Liver (tissue), 8 donors: ENCODE measurements at regions not wholly inside any gene's neighbourhood (a gene's known extent, or its start where the extent isn't known, plus 50 kb on each side); places are given as distances from the start of the nearest gene placed in this dataset.

Experiments
- DNase-seq: peaks from one replicate; pipeline ENCODE4 v3.0.0-alpha.2; 2017; ENCODE audit warnings: low spot score
- H3K27ac ChIP-seq, 2 donors: one replicate each; pipeline ENCODE4 v1.7.0; 2013; ENCODE audit warnings: inconsistent platforms in 2 of 2, low read length in 2 of 2, control low read depth in 1 of 2, low read depth in 1 of 2, mild to moderate bottlenecking in 1 of 2
- H3K27me3 ChIP-seq, 4 donors: one replicate each; pipeline versions ENCODE4 v1.6.1 to v1.7.0; 2013; ENCODE audit warnings: low read length in 3 of 4, inconsistent platforms in 1 of 4, mild to moderate bottlenecking in 1 of 4, moderate library complexity in 1 of 4; ENCODE audit not compliant: control insufficient read depth in 4 of 4, insufficient read depth in 4 of 4
- H3K36me3 ChIP-seq, 4 donors: one replicate each; pipeline versions ENCODE4 v1.6.1 to v1.7.0; 2013; ENCODE audit warnings: low read length in 3 of 4, mild to moderate bottlenecking in 3 of 4, low read depth in 1 of 4, moderate library complexity in 1 of 4; ENCODE audit not compliant: control insufficient read depth in 4 of 4, insufficient read depth in 3 of 4
- H3K4me1 ChIP-seq, 4 donors: one replicate each; pipeline versions ENCODE4 v1.6.1 to v1.7.0; 2013; ENCODE audit warnings: low read length in 3 of 4, mild to moderate bottlenecking in 3 of 4, moderate library complexity in 1 of 4; ENCODE audit not compliant: control insufficient read depth in 4 of 4, insufficient read depth in 4 of 4
- H3K4me3 ChIP-seq, 3 donors: one replicate each; pipeline versions ENCODE4 v1.6.1 to v1.7.0; 2013; ENCODE audit warnings: low read length in 3 of 3, control low read depth in 1 of 3, low read depth in 1 of 3, mild to moderate bottlenecking in 1 of 3
- H3K9ac ChIP-seq, 2 donors: one replicate each; pipeline ENCODE4 v1.7.0; 2013; ENCODE audit warnings: low read length in 2 of 2, mild to moderate bottlenecking in 2 of 2, moderate library complexity in 2 of 2, control low read depth in 1 of 2, low read depth in 1 of 2
- H3K9me3 ChIP-seq, 4 donors: one replicate each; pipeline versions ENCODE4 v1.6.1 to v1.7.0; 2013; ENCODE audit warnings: low read length in 3 of 4; ENCODE audit not compliant: control insufficient read depth in 4 of 4
- FOXA1 ChIP-seq: IDR thresholded peaks from 2 replicates; pipeline ENCODE4 v1.6.1; 2016; ENCODE audit warnings: antibody characterized with exemption
- FOXA2 ChIP-seq: IDR thresholded peaks from 2 replicates; pipeline ENCODE4 v1.6.1; 2016; ENCODE audit warnings: antibody characterized with exemption
- GABPA ChIP-seq, 2 donors: IDR thresholded peaks in 1 of 2; conservative IDR thresholded peaks in 1 of 2; 2 replicates each; pipeline ENCODE4 v1.6.1; 2016; ENCODE audit warnings: antibody characterized with exemption in 2 of 2, mild to moderate bottlenecking in 1 of 2, moderate library complexity in 1 of 2
- JUND ChIP-seq, 2 donors: IDR thresholded peaks; 2 replicates each; pipeline ENCODE4 v1.6.1; 2016; ENCODE audit warnings: antibody characterized with exemption in 2 of 2
- NR2F2 ChIP-seq: IDR thresholded peaks from 2 replicates; pipeline ENCODE4 v1.6.1; 2016; ENCODE audit warnings: antibody characterized with exemption
- RAD21 ChIP-seq, 2 donors: IDR thresholded peaks; 2 replicates each; pipeline ENCODE4 v1.6.1; 2016; ENCODE audit warnings: antibody characterized with exemption in 2 of 2, mild to moderate bottlenecking in 2 of 2
- SP1 ChIP-seq: IDR thresholded peaks from 2 replicates; pipeline ENCODE4 v1.6.1; 2018; ENCODE audit warnings: antibody characterized with exemption, mild to moderate bottlenecking
- TAF1 ChIP-seq: conservative IDR thresholded peaks from 2 replicates; pipeline ENCODE4 v1.6.1; 2016; ENCODE audit warnings: antibody characterized with exemption, mild to moderate bottlenecking
- YY1 ChIP-seq: IDR thresholded peaks from 2 replicates; pipeline ENCODE4 v1.6.1; 2016; ENCODE audit warnings: antibody characterized with exemption, mild to moderate bottlenecking
- WGBS: extraction: QIAGEN DNeasy Blood & Tissue Kit; methylation state at CpG from one replicate; pipeline ENCODE4 v1.1.7; 2013; 5-methylcytosine and 5-hydroxymethylcytosine counted together
- TF ChIP-seq, protein P1 (sequence below): fragments of 150-350 bp; IDR thresholded peaks from 2 replicates; pipeline ENCODE4 v1.5.1; 2017; ENCODE audit warnings: improper control_type of control experiment, low read depth, low read length; ENCODE audit not compliant: missing input control
- TF ChIP-seq, protein P2 (sequence below): IDR thresholded peaks from 2 replicates; pipeline ENCODE4 v1.6.1; 2016; ENCODE audit warnings: antibody characterized with exemption
- TF ChIP-seq, protein P3 (sequence below): IDR thresholded peaks from 2 replicates; pipeline ENCODE4 v1.6.1; 2016; ENCODE audit warnings: antibody characterized with exemption
- TF ChIP-seq, protein P4 (sequence below): IDR thresholded peaks from 2 replicates; pipeline ENCODE4 v1.6.1; 2016; ENCODE audit warnings: antibody characterized with exemption, mild to moderate bottlenecking
- TF ChIP-seq, protein P5 (sequence below): IDR thresholded peaks from 2 replicates; pipeline ENCODE4 v1.6.1; 2016; ENCODE audit warnings: antibody characterized with exemption
- donor health status: healthy.
- donor health status: healthy.
- donor health status: healthy.
- donor health status: healthy.
- donor health status: healthy.

DNA sequence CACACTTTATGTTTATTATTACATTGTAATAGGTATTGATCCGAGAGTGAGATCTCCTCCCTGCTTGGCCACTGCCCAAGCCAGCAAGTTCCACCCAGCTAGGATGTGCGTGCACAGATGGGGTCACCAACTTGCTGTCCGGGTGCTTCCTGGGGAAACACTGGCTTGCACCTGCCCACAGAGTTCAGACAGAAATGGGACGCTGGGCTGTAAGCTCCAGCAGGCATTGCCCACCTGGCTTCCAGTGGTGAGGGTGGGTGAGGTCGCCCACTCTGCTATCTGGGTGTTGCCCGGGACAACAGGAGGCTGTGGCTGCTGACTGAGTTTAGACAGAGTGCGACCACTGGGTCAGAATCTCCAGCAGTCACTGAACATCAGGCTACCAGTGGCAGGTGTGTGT lies 289.8 kb upstream of the ANO3 start:
- Histone ChIP-seq H3K27ac (no peak overlapping the region), H3K9me3 (no peaks in the 10 kb centered on the region), H3K4me1 (no peaks in the 10 kb centered on the region), H3K27me3 (no peaks in the 10 kb centered on the region), H3K9ac (no peak overlapping the region), H3K36me3 (no peaks in the 10 kb centered on the region), H3K4me3 (no peak overlapping the region)
- TF ChIP-seq, protein P1, sequence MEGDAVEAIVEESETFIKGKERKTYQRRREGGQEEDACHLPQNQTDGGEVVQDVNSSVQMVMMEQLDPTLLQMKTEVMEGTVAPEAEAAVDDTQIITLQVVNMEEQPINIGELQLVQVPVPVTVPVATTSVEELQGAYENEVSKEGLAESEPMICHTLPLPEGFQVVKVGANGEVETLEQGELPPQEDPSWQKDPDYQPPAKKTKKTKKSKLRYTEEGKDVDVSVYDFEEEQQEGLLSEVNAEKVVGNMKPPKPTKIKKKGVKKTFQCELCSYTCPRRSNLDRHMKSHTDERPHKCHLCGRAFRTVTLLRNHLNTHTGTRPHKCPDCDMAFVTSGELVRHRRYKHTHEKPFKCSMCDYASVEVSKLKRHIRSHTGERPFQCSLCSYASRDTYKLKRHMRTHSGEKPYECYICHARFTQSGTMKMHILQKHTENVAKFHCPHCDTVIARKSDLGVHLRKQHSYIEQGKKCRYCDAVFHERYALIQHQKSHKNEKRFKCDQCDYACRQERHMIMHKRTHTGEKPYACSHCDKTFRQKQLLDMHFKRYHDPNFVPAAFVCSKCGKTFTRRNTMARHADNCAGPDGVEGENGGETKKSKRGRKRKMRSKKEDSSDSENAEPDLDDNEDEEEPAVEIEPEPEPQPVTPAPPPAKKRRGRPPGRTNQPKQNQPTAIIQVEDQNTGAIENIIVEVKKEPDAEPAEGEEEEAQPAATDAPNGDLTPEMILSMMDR: no peak
- TF ChIP-seq FOXA2 (no peak), GABPA (IDR thresholded peaks at IDR 0.05 in 1 of 2, conservative IDR thresholded peaks at IDR 0.05 in 1 of 2) (no peak), YY1 (no peak), JUND (IDR thresholded peaks at IDR 0.05) (no peak)
- TF ChIP-seq, protein P2, sequence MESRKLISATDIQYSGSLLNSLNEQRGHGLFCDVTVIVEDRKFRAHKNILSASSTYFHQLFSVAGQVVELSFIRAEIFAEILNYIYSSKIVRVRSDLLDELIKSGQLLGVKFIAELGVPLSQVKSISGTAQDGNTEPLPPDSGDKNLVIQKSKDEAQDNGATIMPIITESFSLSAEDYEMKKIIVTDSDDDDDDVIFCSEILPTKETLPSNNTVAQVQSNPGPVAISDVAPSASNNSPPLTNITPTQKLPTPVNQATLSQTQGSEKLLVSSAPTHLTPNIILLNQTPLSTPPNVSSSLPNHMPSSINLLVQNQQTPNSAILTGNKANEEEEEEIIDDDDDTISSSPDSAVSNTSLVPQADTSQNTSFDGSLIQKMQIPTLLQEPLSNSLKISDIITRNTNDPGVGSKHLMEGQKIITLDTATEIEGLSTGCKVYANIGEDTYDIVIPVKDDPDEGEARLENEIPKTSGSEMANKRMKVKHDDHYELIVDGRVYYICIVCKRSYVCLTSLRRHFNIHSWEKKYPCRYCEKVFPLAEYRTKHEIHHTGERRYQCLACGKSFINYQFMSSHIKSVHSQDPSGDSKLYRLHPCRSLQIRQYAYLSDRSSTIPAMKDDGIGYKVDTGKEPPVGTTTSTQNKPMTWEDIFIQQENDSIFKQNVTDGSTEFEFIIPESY: no peak
- DNase-seq: no peak
- WGBS: 84% methylated on average over 7 of the region's 7 CpGs

DNA sequence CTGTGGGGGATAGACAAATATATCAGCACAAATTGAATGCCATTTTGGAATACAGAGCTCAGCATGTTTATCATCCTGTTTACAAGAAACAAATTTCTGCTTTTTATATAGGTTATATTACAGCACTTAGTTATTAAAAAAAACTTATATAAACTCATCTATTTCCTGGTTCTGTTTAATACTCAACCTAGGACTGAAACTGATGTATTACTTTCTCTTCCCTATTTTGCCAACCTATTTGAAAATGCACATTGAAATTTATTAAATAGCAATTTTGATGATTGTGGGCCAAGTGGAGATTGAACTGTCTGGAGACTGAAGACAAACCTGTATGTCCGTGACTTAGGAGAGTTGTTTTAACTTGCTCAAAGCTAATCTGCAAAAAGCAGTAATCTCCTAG lies 288.3 kb upstream of the ANO3 start:
- Histone ChIP-seq H3K27me3 (no peaks in the 10 kb centered on the region), H3K9me3 (no peaks in the 10 kb centered on the region), H3K4me1 (no peaks in the 10 kb centered on the region), H3K27ac (no peak overlapping the region), H3K9ac (no peak overlapping the region), H3K36me3 (no peaks in the 10 kb centered on the region), H3K4me3 (no peak overlapping the region)
- no peak for DNase-seq
- WGBS: 79% methylated on average over 1 of the region's 1 CpG
- TF ChIP-seq, protein P1: no peak
- TF ChIP-seq SP1 (no peak), YY1 (no peak), GABPA (IDR thresholded peaks at IDR 0.05 in 1 of 2, conservative IDR thresholded peaks at IDR 0.05 in 1 of 2) (no peak), RAD21 (IDR thresholded peaks at IDR 0.05) (no peak), TAF1 (no peak), FOXA1 (no peak), JUND (IDR thresholded peaks at IDR 0.05) (no peak), NR2F2 (no peak), FOXA2 (no peak)
- TF ChIP-seq, protein P3, sequence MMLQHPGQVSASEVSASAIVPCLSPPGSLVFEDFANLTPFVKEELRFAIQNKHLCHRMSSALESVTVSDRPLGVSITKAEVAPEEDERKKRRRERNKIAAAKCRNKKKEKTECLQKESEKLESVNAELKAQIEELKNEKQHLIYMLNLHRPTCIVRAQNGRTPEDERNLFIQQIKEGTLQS: no peak
- TF ChIP-seq, protein P4, sequence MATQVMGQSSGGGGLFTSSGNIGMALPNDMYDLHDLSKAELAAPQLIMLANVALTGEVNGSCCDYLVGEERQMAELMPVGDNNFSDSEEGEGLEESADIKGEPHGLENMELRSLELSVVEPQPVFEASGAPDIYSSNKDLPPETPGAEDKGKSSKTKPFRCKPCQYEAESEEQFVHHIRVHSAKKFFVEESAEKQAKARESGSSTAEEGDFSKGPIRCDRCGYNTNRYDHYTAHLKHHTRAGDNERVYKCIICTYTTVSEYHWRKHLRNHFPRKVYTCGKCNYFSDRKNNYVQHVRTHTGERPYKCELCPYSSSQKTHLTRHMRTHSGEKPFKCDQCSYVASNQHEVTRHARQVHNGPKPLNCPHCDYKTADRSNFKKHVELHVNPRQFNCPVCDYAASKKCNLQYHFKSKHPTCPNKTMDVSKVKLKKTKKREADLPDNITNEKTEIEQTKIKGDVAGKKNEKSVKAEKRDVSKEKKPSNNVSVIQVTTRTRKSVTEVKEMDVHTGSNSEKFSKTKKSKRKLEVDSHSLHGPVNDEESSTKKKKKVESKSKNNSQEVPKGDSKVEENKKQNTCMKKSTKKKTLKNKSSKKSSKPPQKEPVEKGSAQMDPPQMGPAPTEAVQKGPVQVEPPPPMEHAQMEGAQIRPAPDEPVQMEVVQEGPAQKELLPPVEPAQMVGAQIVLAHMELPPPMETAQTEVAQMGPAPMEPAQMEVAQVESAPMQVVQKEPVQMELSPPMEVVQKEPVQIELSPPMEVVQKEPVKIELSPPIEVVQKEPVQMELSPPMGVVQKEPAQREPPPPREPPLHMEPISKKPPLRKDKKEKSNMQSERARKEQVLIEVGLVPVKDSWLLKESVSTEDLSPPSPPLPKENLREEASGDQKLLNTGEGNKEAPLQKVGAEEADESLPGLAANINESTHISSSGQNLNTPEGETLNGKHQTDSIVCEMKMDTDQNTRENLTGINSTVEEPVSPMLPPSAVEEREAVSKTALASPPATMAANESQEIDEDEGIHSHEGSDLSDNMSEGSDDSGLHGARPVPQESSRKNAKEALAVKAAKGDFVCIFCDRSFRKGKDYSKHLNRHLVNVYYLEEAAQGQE: no peak
- TF ChIP-seq, protein P5, sequence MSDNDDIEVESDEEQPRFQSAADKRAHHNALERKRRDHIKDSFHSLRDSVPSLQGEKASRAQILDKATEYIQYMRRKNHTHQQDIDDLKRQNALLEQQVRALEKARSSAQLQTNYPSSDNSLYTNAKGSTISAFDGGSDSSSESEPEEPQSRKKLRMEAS: no peak
